LHCN-M2 (cell line): ENCODE measurements at regions not wholly inside any gene's neighbourhood (a gene's known extent, or its start where the extent isn't known, plus 50 kb on each side); places are given as distances from the start of the nearest gene placed in this dataset.

Experiments
- DNase-seq: peaks from one replicate; pipeline ENCODE4 v3.0.0-alpha.2; 2012; ENCODE audit warnings: low read depth

GRCh38 chr2:111706481-111707001 lies 177.5 kb downstream of the ANAPC1 start:
- DNase-seq = no peak

- no peak for DNase-seq
Measured at GRCh38 chr2:111707700-111708099, 176.3 kb downstream of the ANAPC1 start.

GRCh38 chr2:111708476-111709180 lies 175.4 kb downstream of the ANAPC1 start:
- no peak for DNase-seq

GRCh38 chr2:111709321-111709720 lies 174.7 kb downstream of the ANAPC1 start:
- DNase-seq = no peak

- no peak for DNase-seq
Measured at GRCh38 chr2:111710085-111710484, 173.9 kb downstream of the ANAPC1 start.

- no peak for DNase-seq
Measured at GRCh38 chr2:111710613-111711012, 173.4 kb downstream of the ANAPC1 start.

- DNase-seq = no peak
Measured at GRCh38 chr2:111711270-111711669, 172.7 kb downstream of the ANAPC1 start.

- DNase-seq = no peak
Measured at GRCh38 chr2:111712361-111712760, 171.6 kb downstream of the ANAPC1 start.

- no peak for DNase-seq
Measured at GRCh38 chr2:111712940-111713515, 171.0 kb downstream of the ANAPC1 start.

- DNase-seq = no peak
Measured at GRCh38 chr2:111715987-111716904, 167.7 kb downstream of the ANAPC1 start.

- no peak for DNase-seq
Measured at GRCh38 chr2:111716905-111717775, 166.9 kb downstream of the ANAPC1 start.
